GM21526 (cell line): ENCODE measurements at regions not wholly inside any gene's neighbourhood (a gene's known extent, or its start where the extent isn't known, plus 50 kb on each side); places are given as distances from the start of the nearest gene placed in this dataset.

ENCODE experiments used
- ATAC-seq: cut with Tn5 transposase; IDR thresholded peaks from one replicate; pipeline ENCODE4 v1.9.1; 2021; ENCODE audit warnings: moderate library complexity; ENCODE audit not compliant: unreplicated experiment, low FRiP score

DNA sequence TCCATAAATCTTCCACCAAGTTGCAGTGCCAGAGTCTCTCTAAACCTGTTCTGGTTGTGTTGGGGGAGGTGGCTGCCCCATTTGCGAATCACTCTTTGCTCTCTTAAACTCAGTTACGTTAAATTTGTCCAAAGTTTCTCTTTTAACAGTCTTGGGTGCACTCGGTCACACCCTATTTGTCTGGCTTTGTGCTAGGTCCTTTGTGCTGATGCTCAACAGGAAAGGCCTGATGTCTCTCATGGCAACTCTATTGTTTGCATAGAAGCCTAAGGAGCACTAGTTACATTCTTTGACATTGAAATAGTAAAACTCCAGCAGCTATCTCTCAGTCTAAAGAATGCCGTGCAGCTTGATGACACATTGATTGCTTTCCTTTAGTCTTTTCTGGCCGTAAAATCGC lies 105.1 kb downstream of the TRMT11 start:
- ATAC-seq, result no peak

DNA sequence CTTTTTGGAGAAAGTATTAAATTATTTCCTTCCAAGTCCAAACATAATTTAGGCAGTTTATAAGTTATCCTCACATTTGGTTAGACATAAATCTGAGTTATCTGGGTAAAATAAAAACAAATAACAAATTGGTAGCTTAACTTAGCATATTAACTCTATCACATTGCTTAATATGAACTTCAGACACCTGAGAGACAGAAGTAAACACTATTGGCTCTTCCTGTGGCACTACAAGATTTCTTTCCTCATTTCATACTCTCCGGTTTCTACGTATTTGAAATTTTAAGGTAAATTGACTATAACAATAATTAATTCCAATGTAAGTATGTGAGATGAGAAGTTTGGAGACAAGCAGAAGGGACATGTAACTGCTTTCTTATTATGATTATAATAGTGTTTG lies 106.8 kb downstream of the TRMT11 start:
- ATAC-seq, result no peak

DNA sequence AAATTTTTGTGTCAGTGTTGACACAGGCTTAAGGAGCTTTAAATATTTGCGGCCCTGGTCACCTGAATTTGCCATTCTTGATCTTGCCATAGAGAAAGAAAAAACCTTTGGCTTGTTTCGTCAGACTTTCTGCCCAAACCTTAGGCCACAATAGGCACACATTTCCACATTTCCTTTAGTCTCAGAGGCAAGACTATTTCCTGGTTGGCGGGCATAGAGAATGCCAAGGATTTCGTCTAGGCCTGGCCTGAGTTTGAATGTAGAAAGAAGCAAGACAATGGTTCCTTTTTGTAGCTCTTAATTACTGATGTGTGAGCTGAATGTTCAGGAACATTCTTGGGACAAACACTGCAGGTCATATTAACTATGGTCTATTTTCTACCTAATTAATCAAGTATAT lies 108.1 kb downstream of the TRMT11 start:
- no peak for ATAC-seq

DNA sequence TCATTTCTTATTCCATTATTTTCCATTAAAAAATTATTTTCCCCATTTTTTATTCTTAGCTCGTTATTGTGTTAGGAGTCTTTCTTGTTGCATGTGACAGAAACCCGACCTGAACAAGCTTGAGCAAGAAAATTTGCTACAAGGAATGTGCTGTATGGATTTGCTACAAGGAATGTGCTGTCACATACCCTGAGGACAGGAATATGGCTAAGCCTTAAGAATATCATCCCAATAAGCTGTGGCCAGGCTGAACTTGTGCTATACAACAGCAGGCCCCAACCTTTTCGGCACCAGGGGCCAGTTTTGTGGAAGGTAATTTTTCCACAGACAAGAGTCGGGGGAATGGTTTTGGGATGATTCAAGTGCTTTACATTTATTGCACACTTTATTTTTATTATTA lies 114.0 kb downstream of the TRMT11 start:
- ATAC-seq, result no peak

DNA sequence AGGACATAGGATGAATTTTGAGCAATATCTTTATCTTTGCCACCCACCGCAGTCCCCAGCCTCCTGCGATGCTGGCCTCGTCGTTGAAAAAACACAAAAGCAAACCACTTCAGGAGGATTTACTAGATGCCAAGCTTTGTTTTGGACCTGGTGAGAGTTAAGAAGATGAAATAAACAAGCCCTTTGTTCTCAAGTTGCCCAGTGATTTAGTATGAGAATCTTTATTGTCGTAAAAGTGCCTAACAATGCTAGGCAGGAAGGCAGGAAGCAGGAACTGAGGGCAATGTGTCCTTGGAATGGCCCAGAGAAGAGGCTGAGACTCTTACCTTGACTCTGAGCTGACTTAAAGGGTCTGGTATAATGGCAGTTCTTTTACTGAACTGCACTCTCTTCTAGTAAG lies 116.0 kb downstream of the TRMT11 start:
- ATAC-seq, result no peak

DNA sequence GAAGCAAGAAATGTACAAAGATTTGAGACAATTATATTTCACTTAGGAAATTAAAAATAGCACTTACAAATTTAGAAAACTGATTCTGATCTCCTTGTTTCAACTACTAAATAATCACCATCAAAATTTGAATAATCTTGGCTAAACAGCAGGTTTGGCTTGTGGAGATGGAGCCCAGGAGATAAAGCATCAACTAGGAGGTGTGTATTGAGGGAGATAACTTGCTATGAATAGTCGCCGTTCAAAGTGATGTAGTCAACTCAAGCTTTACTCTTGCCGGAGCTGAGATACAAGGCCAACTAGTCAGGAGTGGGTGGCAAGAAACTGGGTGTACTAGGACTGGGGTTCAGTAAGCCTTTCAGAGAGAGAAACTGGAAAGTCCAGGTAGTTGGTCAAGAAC lies 117.7 kb downstream of the TRMT11 start:
- no peak for ATAC-seq

DNA sequence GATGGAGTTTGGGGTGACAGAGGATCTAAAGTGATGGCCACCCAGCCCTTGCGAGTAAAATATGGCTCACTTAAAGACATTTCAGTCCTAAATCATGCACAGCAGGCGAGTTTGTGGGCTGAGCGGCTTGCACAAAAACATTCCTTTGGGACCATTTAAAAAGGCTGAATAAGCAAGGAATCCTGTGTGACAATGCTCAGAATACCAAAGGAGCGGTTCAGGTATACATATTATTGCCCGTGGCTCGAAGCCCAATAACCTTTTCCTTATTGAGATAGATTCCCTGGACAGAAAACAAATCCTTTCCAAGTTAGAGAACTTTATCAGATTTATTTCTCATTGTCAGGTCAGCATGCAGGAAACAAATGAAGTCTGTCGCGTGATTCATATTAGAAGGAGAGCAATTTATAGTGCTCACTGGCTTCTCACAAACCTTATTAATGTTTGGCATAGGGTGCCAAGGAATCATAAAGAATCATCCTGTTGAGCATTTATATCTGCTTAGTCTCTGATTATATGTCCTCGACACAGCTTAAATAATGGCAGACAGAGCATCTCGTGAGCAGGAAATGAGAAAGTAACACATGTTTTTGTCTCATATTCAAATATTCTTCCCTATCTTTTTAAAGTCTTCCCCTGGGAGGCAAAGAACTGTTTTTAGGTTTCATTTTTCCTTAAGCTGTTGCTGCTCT lies 121.3 kb downstream of the TRMT11 start:
- no peak for ATAC-seq

DNA sequence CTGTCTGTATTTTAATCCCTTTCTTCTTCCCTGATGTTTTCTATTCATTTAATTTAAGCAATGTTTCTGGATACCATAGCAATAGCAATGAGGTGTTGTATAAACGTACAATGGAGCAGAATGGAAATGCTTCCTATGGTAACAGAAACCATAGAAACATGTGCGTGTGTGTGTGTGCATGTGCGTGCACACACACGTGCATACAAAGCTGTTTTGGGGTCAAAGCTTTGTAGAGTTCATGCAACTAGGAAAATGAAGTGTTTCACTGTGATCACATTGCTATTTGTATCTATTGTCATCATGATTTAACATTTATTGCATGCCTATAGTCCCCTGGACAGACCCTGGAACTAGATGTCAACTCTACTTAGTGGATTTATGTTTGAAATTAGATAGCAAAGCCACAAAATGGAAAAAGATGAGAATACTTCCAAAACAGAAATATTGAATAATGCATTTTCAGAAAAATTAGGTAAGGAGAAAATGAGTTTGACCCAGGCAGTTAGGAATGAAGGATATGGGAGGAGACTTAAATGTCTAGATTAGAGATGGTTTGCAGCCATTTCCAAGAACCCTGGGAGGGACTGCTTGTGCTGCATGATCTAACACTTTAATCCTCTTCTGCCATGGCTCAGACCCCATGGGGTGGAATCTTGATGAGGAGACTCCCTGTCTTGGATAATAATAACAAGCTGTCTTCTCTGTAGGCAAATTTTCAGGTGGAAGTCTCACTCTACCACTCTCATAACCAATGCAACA lies 124.4 kb downstream of the TRMT11 start:
- no peak for ATAC-seq

DNA sequence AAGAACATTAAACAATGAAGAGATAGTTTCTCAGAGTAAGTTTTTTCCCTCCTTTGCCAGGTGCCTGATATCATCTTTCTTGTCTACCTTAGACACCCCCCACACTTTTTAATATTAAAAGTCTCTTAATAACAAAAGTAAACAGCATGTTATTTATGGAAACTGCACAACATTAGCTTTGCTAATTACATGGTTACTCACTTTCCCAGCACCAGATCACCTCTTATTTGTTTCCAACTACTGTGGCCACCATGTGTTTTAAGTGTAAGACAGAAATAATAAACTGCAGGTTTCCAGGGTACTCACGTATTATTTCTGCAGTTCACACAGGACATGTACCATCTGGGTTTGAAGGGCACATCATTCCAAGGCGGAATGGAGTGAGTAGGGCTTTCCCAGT lies 125.0 kb downstream of the TRMT11 start:
- ATAC-seq, result no peak

DNA sequence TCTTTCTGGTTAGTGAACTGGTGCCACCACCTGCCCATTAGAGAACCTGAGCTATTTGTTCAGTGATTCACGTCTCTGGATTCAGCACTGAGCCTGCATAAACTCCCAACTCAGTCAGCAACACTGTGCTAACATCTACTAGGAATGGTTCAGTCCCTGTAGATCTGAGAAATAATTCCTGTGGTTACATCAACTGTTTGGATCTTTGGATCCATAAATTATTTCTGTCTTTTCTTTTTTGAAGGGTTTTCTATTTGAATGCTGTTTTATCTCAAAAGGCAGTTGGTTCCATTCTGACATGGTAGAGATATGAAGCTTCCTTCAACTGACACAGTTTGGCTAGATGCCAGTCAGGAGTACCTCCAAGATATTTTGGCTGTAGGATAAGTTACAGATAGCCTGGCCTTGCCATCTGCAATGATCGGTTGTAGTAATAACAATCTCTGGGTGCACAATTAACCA lies 125.9 kb downstream of the TRMT11 start:
- no peak for ATAC-seq

DNA sequence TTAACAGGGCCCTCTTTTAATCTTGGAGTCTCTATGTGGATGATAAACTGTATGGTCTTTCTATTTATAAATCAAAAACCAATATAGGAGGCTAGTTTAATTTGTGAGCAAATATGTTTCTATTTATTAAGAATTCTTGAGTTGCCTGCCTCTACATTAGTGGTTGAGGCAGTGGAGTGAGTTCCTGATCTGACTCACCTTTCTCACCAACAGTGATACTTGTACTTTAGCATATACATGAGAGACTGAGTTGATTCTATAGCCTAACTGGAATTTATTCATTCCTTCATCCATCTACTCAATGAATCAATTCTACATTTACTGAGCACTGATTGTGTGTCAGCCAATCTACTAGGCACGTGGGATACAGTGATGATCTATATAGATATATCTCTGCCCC lies 126.9 kb downstream of the TRMT11 start:
- no peak for ATAC-seq

DNA sequence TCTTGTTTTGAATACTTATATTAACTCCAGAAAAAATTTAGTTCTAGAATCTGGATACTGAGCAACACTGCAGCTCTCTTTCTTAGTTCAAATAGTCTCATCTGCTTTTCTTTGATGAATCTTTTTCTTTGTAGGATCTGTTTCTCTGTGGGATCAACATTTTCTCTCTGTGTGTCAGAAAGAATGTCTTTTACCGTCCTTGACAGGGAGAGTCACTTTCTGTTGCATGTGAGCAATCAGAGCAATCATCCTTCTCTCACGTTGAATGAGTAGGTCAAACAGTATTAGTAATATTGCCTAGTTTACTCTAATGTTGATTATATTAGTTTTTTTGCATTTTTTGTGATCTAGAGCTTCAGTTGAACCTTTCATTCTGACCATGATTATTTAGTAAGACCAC lies 130.9 kb downstream of the TRMT11 start:
- ATAC-seq, result no peak

DNA sequence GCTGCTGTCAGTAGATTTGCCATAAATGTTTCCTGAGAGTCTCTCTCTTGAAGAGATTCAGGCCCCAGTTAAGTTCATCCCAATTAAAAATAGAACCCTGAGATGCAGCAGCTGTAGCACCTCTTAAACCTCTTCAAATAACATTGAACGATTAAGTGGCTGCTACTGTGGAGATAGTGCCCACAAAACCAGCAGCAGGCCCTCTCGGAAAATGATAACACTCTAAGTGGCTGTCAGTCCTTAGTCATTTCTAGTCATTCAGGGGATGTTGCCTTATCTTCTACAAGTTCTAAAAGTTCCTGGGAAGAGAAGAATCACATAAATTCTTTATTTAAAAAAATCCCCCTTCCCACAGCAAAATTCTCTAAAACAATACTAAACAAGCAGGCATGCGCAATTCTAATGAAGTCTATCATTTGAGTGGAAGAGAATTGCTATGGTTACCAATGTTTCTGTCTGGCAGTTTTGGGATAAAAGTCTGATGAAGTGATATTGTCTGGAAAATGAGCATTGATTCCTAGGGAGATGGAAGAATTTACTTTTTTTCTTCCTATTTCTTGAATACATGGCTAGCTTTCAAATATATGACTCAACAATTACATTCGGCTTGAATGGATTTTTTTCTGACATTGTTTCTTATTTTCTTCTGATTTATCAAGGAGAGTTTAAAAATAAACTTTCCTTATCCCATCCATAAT lies 131.9 kb downstream of the TRMT11 start:
- ATAC-seq, result no peak

DNA sequence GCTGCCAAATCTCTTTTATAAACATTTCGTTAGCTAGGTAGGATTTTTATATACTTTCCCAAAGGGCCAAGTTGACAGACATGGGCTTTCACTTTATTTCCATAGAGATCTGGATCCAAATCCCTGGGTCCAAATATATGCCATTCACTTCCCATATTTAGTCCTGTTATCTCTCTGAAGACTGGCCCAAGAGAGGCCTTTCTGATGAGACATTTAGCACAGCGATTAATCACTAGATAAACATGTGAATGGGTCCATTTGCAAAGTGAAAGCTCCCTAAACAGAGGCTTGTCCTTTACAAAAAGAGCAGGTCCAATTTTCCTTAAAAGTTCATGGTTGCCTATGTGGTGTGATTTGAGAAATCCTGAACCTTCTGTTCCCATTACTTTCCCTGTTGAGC lies 132.6 kb downstream of the TRMT11 start:
- ATAC-seq, result no peak

DNA sequence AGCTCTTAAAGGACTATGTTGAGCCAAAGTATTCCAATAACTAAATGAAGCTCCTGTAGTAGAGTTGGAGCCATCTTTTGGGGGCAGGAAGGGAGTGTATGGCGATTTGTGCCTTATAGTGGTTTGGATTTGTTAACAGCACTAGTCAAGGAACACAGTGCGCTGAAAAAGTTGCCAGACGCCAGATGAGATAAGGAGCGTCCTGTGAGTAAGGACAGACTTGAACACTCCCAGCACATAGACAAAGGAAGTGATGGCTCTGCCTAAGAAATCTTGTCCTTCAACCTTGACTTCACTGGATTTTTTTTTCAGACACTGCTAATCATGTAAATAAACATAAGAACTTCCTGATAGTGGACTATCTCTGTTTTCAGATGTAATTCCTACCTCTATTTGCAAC lies 136.9 kb downstream of the TRMT11 start:
- ATAC-seq, result no peak

DNA sequence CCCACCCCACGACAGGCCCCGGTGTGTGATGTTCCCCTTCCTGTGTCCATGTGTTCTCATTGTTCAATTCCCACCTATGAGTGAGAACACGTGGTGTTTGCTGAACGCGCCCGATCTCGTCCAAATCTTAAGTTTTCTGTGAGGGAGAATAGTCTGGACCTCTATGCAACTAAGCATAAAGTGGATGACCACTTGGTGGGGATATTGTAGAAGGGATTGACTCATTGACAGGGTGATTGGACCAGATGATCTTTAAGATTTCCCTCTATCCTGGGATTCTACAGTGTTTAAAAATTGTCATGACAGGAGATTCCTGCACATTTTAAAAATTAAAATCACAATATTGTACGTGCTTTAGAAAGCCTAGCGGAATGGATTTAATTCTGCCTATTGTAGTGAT lies 141.3 kb downstream of the TRMT11 start:
- no peak for ATAC-seq

DNA sequence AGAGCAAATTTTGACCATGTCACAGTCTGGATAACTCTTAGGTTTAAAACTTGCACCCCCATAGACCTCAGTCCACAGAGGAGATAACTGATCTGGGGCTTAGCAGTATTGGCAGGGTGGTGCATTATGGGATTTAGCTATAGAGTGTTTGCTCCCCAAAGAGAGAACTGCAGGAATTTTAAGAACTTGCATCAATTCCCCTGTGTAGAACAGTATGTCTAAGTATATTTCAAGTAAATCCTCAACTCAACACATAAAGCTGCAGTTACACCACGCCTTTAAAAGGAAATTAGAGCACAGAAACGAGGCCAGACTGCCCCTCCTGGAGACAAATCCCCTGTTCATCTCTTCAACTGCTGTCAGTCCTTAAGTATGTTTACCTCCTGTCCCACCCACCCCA lies 144.9 kb downstream of the TRMT11 start:
- no peak for ATAC-seq

DNA sequence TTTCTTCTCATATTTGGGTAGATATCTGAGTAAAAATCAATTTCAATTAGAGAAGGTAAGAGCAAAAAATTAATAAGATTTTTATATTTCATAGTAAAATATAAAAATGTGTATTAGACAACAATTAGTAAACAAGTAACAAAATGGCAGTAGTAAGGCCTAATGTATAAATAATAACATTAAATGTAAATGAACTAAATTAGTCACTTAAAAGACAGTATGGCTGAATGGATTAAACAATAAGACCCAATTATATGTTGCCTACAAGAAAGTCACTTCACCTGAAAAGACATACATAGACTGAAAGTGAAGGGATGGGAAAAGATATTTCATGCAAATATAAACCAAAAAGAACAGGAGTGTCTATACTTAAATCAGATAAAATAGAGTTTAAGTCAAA lies 147.6 kb downstream of the TRMT11 start:
- ATAC-seq, result no peak

DNA sequence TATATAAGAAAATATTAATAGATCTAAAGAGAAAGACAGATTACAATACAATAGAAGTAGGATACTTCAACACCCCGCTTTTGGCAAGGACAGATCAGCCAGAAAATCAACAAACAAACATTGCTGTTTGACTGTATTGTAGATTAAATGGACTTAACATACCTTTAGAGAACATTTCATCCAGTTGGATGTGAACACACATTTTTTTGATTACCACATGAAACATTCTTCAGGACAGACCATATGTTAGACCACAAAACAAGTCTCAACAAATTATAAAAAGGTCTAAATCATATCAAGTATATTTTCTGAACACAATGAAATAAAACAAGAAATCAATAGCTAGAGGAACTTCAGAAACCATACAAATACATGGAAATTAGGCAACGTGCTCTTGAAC lies 148.2 kb downstream of the TRMT11 start:
- no peak for ATAC-seq

DNA sequence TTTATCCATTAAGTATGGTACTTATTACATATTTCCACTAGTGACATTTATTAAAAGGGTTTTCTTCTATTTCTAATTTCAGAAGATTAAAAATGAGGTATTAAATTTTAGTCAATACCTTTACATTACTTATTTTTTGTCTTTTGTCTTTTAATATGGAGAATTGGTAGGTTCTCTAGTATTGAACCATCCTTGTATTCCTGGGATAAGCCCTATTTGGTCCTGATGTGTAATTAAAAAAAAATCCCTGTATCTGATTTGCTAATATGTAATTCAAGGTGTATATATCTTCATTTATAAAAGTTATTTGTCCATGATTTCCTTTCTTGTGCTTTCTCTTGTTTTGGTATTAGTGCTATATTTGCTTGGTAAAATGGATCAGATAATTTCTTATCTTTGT lies 153.7 kb downstream of the TRMT11 start:
- ATAC-seq, result no peak

DNA sequence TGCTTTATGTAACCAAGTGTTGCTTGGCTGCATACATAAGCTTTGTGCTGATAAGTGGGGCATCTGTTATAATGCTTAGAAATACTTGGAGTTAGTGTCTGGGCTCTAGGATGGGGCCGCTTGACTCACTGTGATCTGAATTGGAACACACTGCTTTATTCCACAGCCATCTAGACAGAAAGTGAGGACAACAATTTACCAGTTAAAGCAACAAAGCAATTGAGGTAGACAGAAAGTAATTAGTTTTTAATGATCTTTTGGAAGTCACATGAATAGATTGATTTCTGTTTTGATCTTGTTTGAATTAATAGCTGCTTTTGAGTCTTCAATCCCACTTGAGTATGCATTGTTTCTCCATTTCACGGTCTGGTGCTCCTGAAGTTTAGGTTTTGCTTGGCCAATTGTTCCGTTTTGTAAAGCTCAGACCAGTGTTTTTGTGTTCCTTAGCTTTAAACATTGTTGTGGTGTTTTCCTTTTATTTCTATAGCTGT lies 157.5 kb downstream of the TRMT11 start:
- no peak for ATAC-seq

DNA sequence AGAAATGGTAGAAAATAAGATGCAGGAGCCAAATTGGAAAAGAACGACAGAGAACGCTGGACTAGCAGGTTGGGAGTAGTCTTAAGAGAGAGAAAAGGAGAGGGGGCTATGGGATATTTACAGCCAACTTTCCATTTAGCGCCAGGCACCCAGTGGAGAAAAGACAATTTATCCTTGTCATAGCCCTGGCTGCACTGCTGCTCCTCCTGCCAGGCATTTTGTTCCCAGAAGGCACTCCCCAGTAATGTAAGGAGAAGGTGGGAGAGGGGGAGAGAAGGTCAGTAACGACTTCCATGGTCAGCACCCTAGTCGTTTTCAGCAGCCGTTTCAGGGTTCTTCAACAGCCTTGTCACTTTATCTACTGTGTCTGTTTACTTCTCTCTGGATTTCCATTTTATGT lies 159.0 kb downstream of the TRMT11 start:
- ATAC-seq, result no peak
